ENCODE measurements at regions not wholly inside any gene's neighbourhood (a gene's known extent, or its start where the extent isn't known, plus 50 kb on each side); places are given as distances from the start of the nearest gene placed in this dataset.

GRCh38 chr6:169976301-169977081, 225.1 kb downstream of the ERMARD start:
- no peak overlapping the region for H3K9ac ChIP-seq
- TF ChIP-seq MEF2A (IDR thresholded peaks at IDR 0.05; ENCODE audit: borderline replicate concordance, low read depth) (no peak), ZBTB33 (IDR thresholded peaks at IDR 0.05; ENCODE audit: borderline replicate concordance, low read depth) (no peak), GABPA (IDR thresholded peaks at IDR 0.05; ENCODE audit: low read depth) (no peak), YY1 (IDR thresholded peaks at IDR 0.05; ENCODE audit: low read depth) (no peak), SMC3 (IDR thresholded peaks at IDR 0.05; ENCODE audit: low read depth, low read length) (no peak), FOXJ3 (CRISPR knock-in tag; IDR thresholded peaks at IDR 0.05) (no peak), FOSL2 (IDR thresholded peaks at IDR 0.05; ENCODE audit: borderline replicate concordance, low read depth) (no peak), CHD2 (IDR thresholded peaks at IDR 0.05; ENCODE audit: low read length, partially characterized antibody) (no peak), RCOR1 (IDR thresholded peaks at IDR 0.05; ENCODE audit: low read length) (no peak), USF1 (IDR thresholded peaks at IDR 0.05; ENCODE audit: borderline replicate concordance, low read depth) (no peak), RFX5 (IDR thresholded peaks at IDR 0.05; ENCODE audit: low read length) (no peak), NFIC (IDR thresholded peaks at IDR 0.05; ENCODE audit: borderline replicate concordance) (no peak), CTCF (IDR thresholded peaks at IDR 0.05) (no peak), JUND (IDR thresholded peaks at IDR 0.05) (no peak), EZH2phosphoT487 (IDR thresholded peaks at IDR 0.05; ENCODE audit: borderline replicate concordance, low read depth) (no peak), TEAD4 (IDR thresholded peaks at IDR 0.05; ENCODE audit: borderline replicate concordance, insufficient read depth) (no peak), MAX (IDR thresholded peaks at IDR 0.05; ENCODE audit: low read depth) (no peak)
- no peak overlapping the region for H3K4me3 ChIP-seq (ENCODE audit: low read depth in 2 of 2, low read length in 1 of 2)
- H3K4me1 ChIP-seq (ENCODE audit: control insufficient read depth in 1 of 2, insufficient read depth in 2 of 2, low read depth in 1 of 2, low read length in 1 of 2) = peaks cover 0 to 7% of the 10 kb centered on the region in 2 experiments; a peak in 1 of 4 replicates
- no peaks in the 10 kb centered on the region for H3K27me3 ChIP-seq (ENCODE audit: insufficient read depth)
- DNase-seq = no peak
- H2AFZ ChIP-seq (ENCODE audit: low read depth) = no peak overlapping the region
- H3K27ac ChIP-seq (ENCODE audit: low read depth in 2 of 2, low read length in 1 of 2) = no peak overlapping the region
- H3K9me2 ChIP-seq = no peaks in the 10 kb centered on the region
- H3K9me3 ChIP-seq = no peaks in the 10 kb centered on the region
- CTCF ChIA-PET = no interaction called here
- POLR2A ChIA-PET = no interaction called here
- H3K36me3 ChIP-seq (replicated peaks in 1 of 2; ENCODE audit: control insufficient read depth in 1 of 2, insufficient read depth in 2 of 2, low read length in 1 of 2) = no peaks in the 10 kb centered on the region
- H3F3A ChIP-seq (replicated peaks; ENCODE audit: insufficient read depth) = no peaks in the 10 kb centered on the region
- no peaks in the 10 kb centered on the region for H4K20me1 ChIP-seq (ENCODE audit: insufficient read depth)
- no peak overlapping the region for H3K4me2 ChIP-seq
- 65% methylated on average over 26 of the region's 31 CpGs for WGBS (ENCODE audit: low lambda C conversion rate)
- H3K79me2 ChIP-seq (ENCODE audit: insufficient read depth) = no peaks in the 10 kb centered on the region

All from SK-N-SH (cell line).